Nephron (organoid): ENCODE measurements at regions not wholly inside any gene's neighbourhood (a gene's known extent, or its start where the extent isn't known, plus 50 kb on each side); places are given as distances from the start of the nearest gene placed in this dataset.

Experiments used
- H3K27ac Mint-ChIP-seq, 3 experiments: 2 replicates each; pipeline ENCODE4 v1.8.0; 2020; ENCODE audit warnings: mixed read lengths in 3 of 3, mild to moderate bottlenecking in 2 of 3, moderate library complexity in 1 of 3
- H3K27me3 Mint-ChIP-seq: 2 replicates; pipeline ENCODE4 v1.8.0; 2021; ENCODE audit warnings: low read depth, mild to moderate bottlenecking, moderate library complexity, mixed read lengths
- H3K36me3 Mint-ChIP-seq: 2 replicates; pipeline ENCODE4 v1.8.0; 2020; ENCODE audit warnings: low read depth, mixed read lengths
- H3K4me1 Mint-ChIP-seq: 2 replicates; pipeline ENCODE4 v1.8.0; 2020; ENCODE audit warnings: mixed read lengths
- H3K4me3 Mint-ChIP-seq, 3 experiments: 2 replicates each; pipeline ENCODE4 v1.8.0; 2020; ENCODE audit warnings: mild to moderate bottlenecking in 3 of 3, mixed read lengths in 3 of 3, moderate library complexity in 2 of 3
- H3K9me3 Mint-ChIP-seq: 2 replicates; pipeline ENCODE4 v1.8.0; 2020; ENCODE audit warnings: mixed read lengths
- TF ChIP-seq, protein P1 (sequence below), 3 experiments: fragments of 200-600 bp; sonication (generic); IDR thresholded peaks; one replicate each; pipeline ENCODE4 v1.5.0; 2021; ENCODE audit warnings: antibody characterized with exemption in 3 of 3; ENCODE audit not compliant: unreplicated experiment in 3 of 3

GRCh38 chr9:89891591-89892304 is 286.9 kb downstream of the GADD45G start:
- TF ChIP-seq, protein P1, sequence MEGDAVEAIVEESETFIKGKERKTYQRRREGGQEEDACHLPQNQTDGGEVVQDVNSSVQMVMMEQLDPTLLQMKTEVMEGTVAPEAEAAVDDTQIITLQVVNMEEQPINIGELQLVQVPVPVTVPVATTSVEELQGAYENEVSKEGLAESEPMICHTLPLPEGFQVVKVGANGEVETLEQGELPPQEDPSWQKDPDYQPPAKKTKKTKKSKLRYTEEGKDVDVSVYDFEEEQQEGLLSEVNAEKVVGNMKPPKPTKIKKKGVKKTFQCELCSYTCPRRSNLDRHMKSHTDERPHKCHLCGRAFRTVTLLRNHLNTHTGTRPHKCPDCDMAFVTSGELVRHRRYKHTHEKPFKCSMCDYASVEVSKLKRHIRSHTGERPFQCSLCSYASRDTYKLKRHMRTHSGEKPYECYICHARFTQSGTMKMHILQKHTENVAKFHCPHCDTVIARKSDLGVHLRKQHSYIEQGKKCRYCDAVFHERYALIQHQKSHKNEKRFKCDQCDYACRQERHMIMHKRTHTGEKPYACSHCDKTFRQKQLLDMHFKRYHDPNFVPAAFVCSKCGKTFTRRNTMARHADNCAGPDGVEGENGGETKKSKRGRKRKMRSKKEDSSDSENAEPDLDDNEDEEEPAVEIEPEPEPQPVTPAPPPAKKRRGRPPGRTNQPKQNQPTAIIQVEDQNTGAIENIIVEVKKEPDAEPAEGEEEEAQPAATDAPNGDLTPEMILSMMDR (IDR thresholded peaks at IDR 0.05; ENCODE audit: unreplicated experiment in 3 of 3), result no peak
- H3K4me3 Mint-ChIP-seq, result no peak overlapping the region
- peak overlapping the region in 2 of 3 experiments; percentile 83 to 91 for H3K27ac Mint-ChIP-seq
- no peaks in the 10 kb centered on the region for H3K36me3 Mint-ChIP-seq
- H3K4me1 Mint-ChIP-seq, result peaks cover 26% of the 10 kb centered on the region
- H3K9me3 Mint-ChIP-seq, result no peaks in the 10 kb centered on the region
- peaks cover 4% of the 10 kb centered on the region for H3K27me3 Mint-ChIP-seq

GRCh38 chr9:89892920-89893319 is 288.1 kb downstream of the GADD45G start:
- Mint-ChIP-seq H3K9me3 (no peaks in the 10 kb centered on the region), H3K27ac (no peak overlapping the region), H3K27me3 (peaks cover 4% of the 10 kb centered on the region), H3K4me3 (no peak overlapping the region), H3K4me1 (peaks cover 17% of the 10 kb centered on the region), H3K36me3 (no peaks in the 10 kb centered on the region)
- TF ChIP-seq, protein P1 (IDR thresholded peaks at IDR 0.05; ENCODE audit: unreplicated experiment in 3 of 3), result no peak

- H3K36me3 Mint-ChIP-seq, result no peaks in the 10 kb centered on the region
- no peak overlapping the region for H3K4me3 Mint-ChIP-seq
- TF ChIP-seq, protein P1 (IDR thresholded peaks at IDR 0.05; ENCODE audit: unreplicated experiment in 3 of 3), result no peak
These were observed 289.1 kb downstream of the GADD45G start for GRCh38 chr9:89893886-89894285.

DNA sequence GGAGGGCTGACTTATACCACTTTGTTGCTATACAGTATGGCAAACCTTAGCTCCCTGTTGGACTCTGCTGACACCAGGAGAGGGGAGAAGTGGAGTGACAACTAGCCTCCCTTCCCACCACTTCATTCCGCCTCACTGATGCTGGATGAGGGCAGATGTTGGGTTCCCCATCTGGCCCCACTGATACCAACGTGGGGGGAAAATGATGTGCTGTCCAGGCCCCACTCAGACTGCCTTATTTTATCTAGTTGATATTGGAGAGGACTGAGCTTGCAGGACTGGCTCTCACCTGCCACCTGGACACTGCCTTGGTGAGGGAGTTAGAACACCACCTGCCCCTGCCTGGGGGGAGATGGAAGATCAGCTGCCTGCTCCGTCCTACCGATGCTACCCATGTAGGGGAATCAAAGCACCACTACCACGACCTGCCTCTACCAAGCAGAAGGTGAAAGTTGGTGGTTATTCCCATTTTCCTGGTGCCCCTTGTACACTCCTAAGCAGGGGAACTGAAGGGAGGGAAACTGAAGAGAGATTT is 292.1 kb downstream of the GADD45G start:
- Mint-ChIP-seq H3K36me3 (no peaks in the 10 kb centered on the region), H3K27me3 (peaks cover 4% of the 10 kb centered on the region), H3K4me1 (peaks cover 34% of the 10 kb centered on the region)

More at GRCh38 chr9:89893886-89894285, 289.1 kb downstream of the GADD45G start:
- no peak overlapping the region for H3K27ac Mint-ChIP-seq
- H3K9me3 Mint-ChIP-seq, result no peaks in the 10 kb centered on the region
- H3K27me3 Mint-ChIP-seq, result peaks cover 4% of the 10 kb centered on the region
- peaks cover 17% of the 10 kb centered on the region for H3K4me1 Mint-ChIP-seq

DNA sequence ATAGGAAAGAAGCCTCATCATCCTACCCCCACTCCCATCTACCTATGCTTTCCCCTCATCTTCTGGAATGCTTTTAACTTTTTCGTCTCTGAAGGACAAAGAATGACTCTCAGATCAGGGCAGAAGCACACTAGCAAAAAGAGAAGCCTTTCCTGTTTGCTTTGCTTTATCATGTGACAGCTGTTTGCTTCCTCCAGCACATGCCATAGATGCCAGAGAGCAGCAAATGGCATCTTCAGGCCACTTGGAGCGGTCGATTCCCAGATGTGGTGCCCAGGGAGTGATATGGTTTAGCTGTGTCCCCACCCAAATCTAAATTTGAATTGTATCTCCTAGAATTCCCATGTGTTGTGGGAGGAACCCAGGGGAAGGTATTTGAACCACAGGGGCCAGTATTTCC is 294.8 kb downstream of the GADD45G start:
- Mint-ChIP-seq H3K27me3 (peaks cover 4% of the 10 kb centered on the region), H3K36me3 (no peaks in the 10 kb centered on the region), H3K4me3 (no peak overlapping the region), H3K9me3 (no peaks in the 10 kb centered on the region), H3K27ac (peak overlapping the region in 1 of 3 experiments; percentile 20), H3K4me1 (peaks cover 46% of the 10 kb centered on the region)
- TF ChIP-seq, protein P1 (IDR thresholded peaks at IDR 0.05; ENCODE audit: unreplicated experiment in 3 of 3), result no peak

More for the DNA sequence above, 292.1 kb downstream of the GADD45G start:
- Mint-ChIP-seq H3K4me3 (no peak overlapping the region), H3K27ac (no peak overlapping the region), H3K9me3 (no peaks in the 10 kb centered on the region)
- TF ChIP-seq, protein P1 (IDR thresholded peaks at IDR 0.05; ENCODE audit: unreplicated experiment in 3 of 3), result no peak
